Fibroblast of peridontal ligament (primary cell): ENCODE measurements at regions not wholly inside any gene's neighbourhood (a gene's known extent, or its start where the extent isn't known, plus 50 kb on each side); places are given as distances from the start of the nearest gene placed in this dataset.

Source experiments
- DNase-seq: peaks from one replicate; pipeline ENCODE4 v3.0.0-alpha.2; 2010; ENCODE audit errors: extremely low read depth

- no peak for DNase-seq
Measured at GRCh38 chr13:89897681-89898080, 1449.8 kb upstream of the MIR17HG start.

GRCh38 chr13:89899302-89900103 is 1448.0 kb upstream of the MIR17HG start:
- no peak for DNase-seq

GRCh38 chr13:89900104-89900765 is 1447.3 kb upstream of the MIR17HG start:
- no peak for DNase-seq

- no peak for DNase-seq
Measured at GRCh38 chr13:89902223-89902622, 1445.3 kb upstream of the MIR17HG start.

- no peak for DNase-seq
Measured at GRCh38 chr13:89903115-89903514, 1444.4 kb upstream of the MIR17HG start.

- DNase-seq: no peak
Measured at GRCh38 chr13:89910166-89910565, 1437.3 kb upstream of the MIR17HG start.

GRCh38 chr13:89916551-89916950 is 1430.9 kb upstream of the MIR17HG start:
- no peak for DNase-seq

- DNase-seq: no peak
Measured at GRCh38 chr13:89920461-89920860, 1427.0 kb upstream of the MIR17HG start.

- DNase-seq: no peak
Measured at GRCh38 chr13:89923052-89923451, 1424.4 kb upstream of the MIR17HG start.

- peak; percentile 3 for DNase-seq
Measured at GRCh38 chr13:89923736-89924135, 1423.8 kb upstream of the MIR17HG start.

- peak; percentile 4 for DNase-seq
Measured at GRCh38 chr13:89925107-89925506, 1422.4 kb upstream of the MIR17HG start.

- no peak for DNase-seq
Measured at GRCh38 chr13:89930861-89931260, 1416.6 kb upstream of the MIR17HG start.

GRCh38 chr13:89932902-89933301 is 1414.6 kb upstream of the MIR17HG start:
- no peak for DNase-seq

- DNase-seq: no peak
Measured at GRCh38 chr13:89936256-89936655, 1411.2 kb upstream of the MIR17HG start.

- DNase-seq: no peak
Measured at GRCh38 chr13:89937420-89937819, 1410.1 kb upstream of the MIR17HG start.

- no peak for DNase-seq
Measured at GRCh38 chr13:89940383-89940782, 1407.1 kb upstream of the MIR17HG start.

- DNase-seq: no peak
Measured at GRCh38 chr13:89943139-89943538, 1404.3 kb upstream of the MIR17HG start.

GRCh38 chr13:89950225-89950624 is 1397.3 kb upstream of the MIR17HG start:
- DNase-seq: no peak

GRCh38 chr13:89951341-89951740 is 1396.1 kb upstream of the MIR17HG start:
- DNase-seq: no peak

- DNase-seq: no peak
Measured at GRCh38 chr13:89953581-89953980, 1393.9 kb upstream of the MIR17HG start.

GRCh38 chr13:89955773-89956172 is 1391.7 kb upstream of the MIR17HG start:
- DNase-seq: no peak

GRCh38 chr13:89959074-89959473 is 1388.4 kb upstream of the MIR17HG start:
- DNase-seq: no peak

GRCh38 chr13:89965252-89965651 is 1382.2 kb upstream of the MIR17HG start:
- no peak for DNase-seq
